ENCODE measurements at regions not wholly inside any gene's neighbourhood (a gene's known extent, or its start where the extent isn't known, plus 50 kb on each side); places are given as distances from the start of the nearest gene placed in this dataset.

DNA sequence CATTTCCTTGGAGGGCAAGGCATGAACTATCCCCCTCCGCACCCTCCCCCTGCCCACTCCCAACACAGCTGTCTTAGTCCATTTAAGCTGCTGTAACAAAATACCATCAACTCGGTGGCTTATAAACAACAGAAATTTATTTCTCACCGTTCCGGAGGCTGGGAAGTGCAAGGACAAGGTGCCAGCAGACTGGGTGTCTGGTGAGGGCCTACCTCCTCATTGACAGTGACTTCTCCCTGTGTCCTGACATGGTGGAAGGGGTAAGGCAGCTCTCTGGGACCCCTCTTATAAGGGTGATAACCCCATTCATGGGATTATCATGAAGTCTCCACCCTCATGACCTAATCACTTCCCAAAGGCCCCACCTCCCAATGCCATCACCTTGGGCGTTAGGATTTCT lies 114.3 kb upstream of the MAFB start:
- TF ChIP-seq POLR2AphosphoS5 (IDR thresholded peaks at IDR 0.05; ENCODE audit: low read depth, low read length) = no peak
- no peak for TF ChIP-seq POLR2A (IDR thresholded peaks at IDR 0.05; ENCODE audit: low read depth, low read length)
